ENCODE measurements at regions not wholly inside any gene's neighbourhood (a gene's known extent, or its start where the extent isn't known, plus 50 kb on each side); places are given as distances from the start of the nearest gene placed in this dataset.

DNA sequence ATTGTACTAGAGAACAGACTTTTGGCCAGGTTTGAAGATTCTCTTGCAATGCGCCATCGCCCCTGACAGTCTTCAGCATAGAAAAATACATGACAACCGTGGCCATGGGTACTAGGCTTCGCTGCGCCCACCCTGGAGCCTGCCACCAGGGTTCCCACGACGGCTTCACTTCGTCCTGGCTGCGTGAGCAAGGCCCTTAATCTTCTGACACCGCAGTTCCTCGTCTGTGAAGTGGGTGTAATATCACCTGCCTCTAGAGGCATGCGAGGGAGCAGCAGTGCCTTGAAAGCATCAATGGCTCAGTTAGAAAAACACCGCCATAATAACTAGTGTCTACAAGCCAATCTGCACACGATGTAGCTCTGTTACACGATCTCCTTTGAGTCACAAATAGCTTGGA is 175.2 kb upstream of the HS6ST1 start:
- DNase-seq (ENCODE audit: low read depth) = no peak

DNA sequence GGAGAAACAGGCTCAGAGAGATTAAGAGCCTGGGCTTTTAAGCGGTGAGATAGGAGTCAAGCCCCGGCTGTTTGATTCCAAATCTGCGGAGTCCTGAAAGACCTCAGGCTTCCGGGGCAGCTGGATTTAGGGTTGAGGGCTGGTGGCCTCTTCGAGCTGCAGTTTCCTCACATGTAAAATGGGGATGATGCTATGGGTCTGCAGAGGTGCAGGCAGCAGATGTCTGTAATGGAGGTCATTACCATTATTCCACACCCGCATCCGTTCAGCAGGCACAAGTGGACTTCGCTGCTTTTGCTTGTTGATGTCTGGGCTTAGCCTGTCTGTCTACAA is 175.6 kb upstream of the HS6ST1 start:
- no peak for DNase-seq (ENCODE audit: low read depth)

DNA sequence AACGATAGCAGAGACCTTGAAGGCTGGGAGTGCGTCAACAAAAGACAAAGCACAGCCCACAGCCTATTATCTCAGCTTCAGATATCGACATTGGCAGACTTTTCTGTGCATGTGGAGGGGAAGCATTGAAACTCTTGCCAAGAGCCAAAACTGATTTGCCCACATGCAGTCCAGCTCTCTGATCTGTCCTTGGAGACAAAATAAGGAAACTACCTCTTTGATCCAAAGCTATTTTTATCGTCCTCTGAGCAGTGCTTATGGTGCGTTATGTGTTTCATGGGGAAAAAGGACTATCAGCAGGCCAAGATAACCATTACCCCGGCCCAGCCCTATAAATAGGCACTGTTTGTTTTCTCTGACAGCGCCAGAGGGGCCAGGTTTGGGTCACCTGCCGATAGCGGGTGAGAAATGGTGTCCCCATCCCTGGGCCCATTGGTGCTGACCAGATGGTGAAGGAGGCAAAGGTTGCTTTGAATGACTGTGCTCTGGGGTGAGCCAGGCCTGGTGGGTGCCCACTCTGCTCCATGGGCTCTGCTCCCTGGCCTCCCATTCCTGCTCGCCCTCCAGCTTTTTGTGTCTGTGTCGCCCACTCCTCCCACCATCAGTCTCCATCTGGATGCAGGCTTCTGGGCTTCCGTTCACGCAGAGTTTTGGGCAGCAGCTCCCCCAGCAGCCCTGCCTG is 176.1 kb upstream of the HS6ST1 start:
- no peak for DNase-seq (ENCODE audit: low read depth)

DNA sequence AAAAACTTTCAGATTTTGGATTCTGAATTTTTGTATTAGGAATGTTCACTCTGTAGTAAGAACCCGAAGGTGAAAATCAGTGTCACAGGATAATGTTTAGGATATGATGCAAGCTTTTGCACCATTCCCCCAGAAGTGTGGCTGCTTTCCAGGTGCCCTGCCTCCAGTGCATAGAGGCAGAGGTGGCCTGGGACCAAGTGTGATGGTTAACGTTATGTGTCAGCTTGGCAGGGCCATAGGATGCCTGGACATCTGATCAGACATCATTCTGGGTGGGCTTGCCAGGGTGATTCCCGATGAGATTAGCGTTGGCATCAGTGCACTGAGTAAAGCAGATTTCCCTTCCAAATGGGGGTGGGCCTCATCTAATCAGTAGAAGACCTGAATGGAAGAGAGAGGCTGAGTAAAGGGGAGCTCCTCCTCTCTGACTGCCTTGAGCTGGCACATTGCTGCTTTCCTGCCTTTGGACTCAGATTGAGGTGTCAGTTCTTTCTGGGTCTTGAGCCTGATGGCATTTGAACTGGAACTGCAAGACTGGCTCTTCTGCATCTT is 177.4 kb upstream of the HS6ST1 start:
- DNase-seq (ENCODE audit: low read depth) = no peak

DNA sequence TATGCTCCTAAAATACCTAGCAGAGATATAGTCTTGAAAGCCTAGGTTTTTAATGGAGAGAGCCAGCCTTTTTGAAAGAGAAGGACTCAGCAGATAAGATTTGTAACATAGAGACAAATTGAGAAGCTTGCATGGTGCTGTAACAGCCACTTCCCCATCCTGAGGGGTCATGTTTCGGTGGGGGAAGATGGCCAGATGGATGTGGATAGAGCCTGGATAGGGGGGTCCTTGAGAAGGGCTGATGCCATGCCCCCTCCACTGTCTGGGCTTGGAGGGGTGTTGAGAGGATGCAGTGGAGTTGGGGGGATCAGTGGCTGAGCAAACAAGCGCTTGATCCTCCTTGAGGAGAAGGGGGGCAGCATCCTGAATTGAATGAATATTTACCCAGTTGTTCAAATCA is 178.0 kb upstream of the HS6ST1 start:
- no peak for DNase-seq (ENCODE audit: low read depth)

DNA sequence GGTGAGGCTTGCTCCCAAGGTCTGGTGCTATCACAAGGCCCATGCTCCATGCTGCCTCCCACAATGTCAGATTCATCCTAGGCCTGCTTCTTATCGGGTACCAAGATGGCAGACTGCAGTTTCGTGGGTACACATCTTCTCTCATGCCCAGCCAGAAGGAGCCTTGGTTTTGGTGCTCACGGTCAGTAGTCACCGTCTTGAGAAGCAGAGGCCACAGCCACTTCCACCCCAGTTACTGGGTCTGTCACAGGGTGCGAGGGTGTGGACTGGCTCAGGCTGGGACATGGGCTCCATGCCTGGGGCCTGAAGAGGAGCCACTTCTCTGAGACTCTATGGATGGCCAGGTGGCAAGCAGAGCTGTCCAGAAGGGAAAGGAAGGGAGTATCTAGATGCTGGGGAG is 178.8 kb upstream of the HS6ST1 start:
- no peak for DNase-seq (ENCODE audit: low read depth)

DNA sequence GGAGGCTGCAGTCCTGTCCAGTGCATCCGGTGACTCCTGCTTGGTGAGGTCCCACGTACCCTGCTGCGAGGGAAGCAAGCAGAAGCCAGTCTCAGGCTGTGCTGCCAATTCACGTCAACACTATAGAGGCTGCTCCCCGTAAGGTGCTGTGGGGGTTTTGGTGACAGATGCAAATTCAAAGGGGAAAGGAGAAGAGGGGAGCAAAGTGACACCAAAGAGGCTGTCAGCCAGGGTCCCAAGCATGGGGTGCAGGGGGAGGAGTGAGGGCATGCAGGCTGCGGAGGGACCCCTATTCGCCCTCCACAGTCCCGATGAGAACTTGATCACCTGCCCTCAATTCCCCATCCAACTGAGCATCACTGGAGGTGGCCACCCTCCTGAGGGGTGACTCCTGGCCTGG is 179.4 kb upstream of the HS6ST1 start:
- DNase-seq (ENCODE audit: low read depth) = no peak

DNA sequence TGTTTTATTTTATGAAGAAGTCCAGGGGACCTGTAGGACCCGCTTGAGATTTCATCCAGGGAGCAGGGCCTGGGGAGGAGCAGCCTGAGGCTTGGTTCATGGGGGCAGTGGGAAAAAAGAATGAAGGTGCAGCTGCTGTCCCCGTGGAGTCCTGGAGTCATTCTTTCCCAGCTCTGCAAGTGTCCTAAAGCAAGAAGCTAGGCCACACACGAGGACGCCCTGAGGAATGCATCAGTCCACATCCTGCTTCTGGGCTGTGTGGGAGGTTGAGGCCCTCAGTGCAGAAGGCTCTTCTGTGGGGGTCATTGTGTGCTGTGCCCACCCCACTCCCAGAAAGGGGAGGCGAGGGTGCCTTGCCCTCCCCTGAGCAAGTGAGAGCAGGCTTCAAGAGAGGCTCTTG is 179.9 kb upstream of the HS6ST1 start:
- no peak for DNase-seq (ENCODE audit: low read depth)

DNA sequence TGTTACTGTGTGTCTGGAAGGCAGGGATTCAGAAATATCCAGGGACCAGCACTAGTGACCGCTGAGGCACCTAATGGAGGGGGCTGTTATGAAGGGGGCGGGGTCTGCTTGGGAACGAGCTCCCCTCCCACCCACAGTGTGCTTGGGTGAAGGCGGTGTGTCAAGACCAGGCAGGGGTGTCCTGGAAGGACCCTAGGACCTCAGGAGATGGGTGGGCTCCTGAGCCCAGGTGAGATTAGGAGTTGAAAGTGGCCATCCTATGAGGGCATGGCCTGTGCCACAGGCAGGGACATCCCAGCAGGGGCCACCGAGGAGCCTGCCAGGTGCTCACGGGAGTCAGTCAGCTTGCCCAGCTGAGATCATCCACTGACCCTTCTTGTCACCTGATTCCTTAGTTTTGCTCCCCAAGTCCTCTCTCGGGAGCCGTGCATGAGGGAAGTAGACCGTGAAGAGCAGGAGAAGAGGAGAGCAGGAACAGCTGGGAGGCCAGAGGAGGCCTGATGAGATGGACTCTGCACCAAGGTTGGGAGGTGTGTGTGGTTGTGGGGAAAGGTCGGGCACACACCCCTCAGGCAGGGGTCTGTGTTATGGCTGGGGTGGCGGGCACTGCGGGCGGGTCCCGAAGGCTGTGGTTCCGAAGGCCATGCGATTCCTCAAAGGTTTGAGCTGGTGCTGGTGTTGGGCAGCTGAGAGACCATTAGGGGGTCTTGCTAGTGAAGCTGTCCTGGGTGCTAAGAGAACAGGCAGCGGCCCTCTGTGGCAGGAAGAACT is 180.9 kb upstream of the HS6ST1 start:
- no peak for DNase-seq (ENCODE audit: low read depth)

DNA sequence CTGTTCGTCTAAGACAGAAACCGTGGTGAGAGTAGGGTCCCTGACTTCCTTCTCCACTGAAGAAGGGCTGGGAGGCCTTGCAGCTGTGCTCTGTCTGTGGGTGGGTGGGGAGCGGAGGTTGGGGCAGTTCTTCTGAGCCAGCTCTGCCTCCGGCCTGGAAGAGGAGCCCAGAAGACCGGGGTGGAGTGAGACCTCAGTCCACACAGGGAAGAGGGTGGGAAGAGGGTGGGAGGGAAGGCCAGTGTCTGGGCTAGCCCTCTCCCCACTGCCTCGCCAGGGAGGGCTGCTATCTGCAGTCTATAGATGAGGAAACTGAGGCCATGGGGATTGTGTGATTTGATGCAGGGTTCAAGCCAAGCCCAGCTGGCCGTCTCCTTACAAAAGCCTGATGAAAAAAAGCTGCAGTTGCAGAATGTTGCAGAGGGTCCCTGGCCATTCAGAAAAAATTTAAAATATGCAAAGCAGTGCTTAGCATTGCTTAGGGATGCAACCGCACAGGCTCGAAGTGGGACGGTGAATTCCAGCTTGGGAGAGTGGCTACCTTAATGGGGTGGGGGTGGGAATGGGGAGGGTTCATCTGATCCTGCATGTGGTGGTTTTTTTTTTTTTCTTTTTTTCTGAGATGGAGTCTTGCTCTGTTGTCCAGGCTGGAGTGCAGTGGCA is 181.6 kb upstream of the HS6ST1 start:
- DNase-seq (ENCODE audit: low read depth) = no peak

DNA sequence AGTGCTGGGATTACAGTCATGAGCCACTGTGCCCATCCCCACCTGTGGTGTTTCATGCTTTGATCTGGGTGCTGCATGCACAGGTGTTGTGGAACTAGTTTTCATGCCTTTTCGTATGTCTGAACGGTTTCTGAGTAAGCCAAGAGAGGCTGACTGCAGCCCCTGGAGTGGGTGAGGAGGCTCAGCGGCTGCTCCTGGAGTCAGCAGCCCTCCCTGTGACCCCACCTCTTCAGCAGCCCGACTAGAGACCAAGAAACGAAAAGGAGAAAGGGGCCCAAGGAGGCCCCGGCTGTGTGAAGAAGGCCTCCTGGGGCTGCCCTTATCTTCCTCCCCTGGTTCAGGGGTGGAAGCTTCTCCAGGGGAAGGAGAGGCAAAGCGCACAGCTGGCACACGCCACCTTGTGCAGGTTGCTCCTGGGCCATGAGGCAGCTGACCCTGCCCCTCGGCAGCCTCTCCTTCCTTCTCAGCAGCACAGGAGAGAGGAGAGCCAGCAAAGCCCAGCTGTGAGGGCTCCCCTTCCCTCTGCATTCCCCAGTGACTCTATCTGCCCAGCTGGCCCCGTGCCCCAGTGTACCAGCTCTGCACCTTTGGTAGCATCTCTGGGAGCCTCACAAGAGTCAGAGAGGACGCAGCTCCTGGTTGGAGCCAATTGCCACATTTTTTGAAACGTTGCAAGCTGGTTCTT is 182.5 kb upstream of the HS6ST1 start:
- no peak for DNase-seq (ENCODE audit: low read depth)

DNA sequence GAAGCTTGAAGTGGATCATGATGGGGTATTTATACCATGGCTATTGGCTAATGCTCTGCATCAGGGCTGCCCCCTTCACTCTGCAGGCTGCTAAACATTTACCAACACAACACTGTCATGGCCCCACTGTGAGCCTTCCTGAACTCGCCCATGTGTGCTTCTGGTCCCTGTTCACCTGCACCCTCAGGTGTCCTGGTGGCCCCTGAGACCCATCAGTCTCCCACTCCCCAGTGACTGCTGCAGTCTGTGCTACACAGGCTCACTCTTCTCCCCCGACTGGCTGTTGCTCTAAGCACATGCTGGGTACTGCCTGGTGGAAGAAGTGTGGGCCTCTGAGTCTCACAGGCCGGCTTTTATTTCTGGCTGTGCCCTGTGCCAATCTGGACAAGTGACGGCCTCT is 183.0 kb upstream of the HS6ST1 start:
- no peak for DNase-seq (ENCODE audit: low read depth)

DNA sequence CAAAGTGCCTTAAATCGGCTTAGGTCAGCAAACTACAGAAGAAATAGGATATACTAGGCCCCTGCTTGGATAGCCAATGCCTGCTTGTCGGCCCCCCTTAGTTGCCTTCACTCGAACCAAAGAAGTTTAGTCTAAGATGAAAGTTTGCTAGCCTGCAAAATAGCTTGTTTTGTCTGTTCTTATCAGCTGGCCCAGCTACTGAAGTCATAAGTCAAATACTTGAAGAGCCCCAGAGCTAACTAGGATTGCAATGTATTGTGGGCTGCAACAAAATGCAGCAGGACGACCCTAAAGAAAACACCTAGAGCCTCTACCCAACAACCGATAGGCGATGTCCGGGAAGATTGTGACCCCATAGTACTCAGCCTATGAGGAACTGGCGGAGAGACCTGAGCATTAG is 183.5 kb upstream of the HS6ST1 start:
- DNase-seq (ENCODE audit: low read depth) = no peak

DNA sequence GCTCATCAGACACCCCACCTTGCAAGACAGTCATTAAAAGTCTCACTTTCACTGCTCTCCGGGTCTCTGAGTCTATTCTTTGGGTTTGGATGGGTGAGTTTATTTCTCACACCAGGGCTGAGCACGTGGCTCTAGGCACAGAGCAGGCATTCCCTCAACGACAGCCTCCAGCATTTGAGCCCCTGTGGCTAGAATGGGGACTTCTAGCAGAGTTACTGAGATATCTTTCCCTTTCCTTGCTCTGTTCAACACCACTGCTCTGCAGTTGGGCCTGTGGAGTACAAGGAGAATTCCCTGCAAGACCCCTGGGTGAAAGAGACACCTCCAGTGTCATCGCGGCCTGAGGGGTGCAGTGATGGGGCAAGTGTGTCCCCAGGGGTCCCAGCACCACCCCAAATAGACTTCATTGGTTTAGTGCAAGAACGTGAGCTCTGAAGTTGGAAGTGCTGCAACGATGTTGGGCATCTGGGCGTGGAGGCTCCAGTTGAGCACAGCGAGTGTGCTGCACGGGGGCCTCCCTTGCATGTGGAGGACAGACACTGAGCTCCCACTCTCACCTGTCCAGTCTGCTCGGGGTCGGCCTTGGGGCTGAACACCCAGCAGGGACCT is 184.1 kb upstream of the HS6ST1 start:
- no peak for DNase-seq (ENCODE audit: low read depth)

DNA sequence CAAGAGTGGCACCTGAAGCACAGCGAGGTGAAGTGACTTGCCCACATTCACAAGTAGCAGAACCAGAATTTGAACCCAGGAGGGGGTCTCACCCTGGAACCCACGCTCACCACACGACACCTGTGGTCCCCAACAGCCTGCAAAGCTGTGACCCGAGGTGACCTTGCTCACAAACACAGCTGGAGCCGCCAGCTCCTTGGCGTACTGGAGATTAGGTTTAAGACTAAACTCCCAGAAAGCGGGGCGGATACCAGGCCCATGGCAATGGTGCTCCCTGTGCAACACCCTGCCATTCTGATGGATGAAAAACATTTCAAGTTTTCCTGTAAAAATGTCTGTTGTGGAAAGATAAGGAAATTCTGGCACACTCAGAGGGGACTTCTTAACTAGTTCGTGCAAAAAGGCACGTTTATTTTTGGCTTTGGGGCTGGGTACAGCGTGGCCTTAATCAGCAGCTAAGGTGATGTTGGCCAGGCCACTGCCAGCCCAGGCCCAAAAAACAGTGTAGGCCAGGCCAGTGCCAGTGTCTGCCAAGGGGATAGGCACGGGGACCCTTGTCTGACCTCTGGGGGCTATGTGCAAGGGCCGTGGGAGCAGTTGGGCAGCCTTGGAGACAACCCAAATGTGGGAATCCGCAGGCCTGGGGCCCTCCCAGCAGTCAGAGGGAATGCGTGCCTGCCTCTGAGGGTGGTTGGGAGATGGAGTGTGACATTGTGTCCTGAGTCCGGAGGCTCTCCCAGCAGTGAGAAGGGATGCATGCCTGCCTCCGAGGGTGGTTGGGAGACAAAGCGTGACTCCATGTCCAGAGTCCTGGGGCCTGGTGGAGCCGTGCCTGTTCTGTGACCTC is 185.0 kb upstream of the HS6ST1 start:
- no peak for DNase-seq (ENCODE audit: low read depth)

DNA sequence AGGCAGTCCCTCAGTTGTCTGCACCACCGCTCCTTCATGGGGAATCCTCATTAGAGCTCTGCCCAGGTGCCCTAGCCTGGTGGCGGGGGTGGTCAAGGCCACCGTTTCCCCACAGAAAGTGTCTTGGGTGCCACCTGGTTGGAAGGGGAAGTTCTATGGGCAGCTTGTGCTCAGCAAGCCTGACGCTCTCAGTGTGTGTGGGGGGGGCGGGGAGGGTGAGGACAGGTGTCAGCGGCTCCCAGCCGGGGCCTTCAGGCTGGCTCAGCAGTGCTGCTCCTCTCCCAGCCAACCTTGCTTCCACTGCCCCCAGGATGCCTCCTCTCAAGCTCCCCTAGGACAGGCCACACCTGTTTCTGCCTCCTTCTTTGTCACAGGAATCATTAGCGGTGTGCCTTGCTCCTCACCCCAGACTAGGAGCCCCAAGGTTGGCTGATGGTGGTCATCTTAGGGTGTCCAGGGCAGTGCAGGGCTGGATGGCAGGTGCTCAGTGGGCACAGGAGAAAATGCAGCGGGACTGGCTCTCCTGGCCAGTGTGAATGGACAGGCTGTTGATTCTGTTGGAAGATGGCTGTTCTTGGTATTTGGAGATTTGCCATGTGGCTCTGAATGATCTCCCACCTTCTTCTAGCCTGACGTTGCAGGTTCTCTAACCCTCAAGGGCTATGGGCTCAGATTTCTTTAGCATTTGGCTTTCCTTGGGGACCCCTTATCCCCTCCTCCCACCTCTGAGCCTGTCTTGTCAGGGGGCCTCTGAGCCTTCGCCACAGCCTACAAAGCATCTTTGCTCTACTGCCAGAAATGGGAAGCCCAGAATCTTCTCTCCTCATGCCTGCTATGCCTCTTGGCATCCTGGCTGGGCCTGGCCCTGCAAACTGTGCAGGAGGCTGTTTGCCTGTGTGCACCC is 185.8 kb upstream of the HS6ST1 start:
- DNase-seq (ENCODE audit: low read depth) = no peak

DNA sequence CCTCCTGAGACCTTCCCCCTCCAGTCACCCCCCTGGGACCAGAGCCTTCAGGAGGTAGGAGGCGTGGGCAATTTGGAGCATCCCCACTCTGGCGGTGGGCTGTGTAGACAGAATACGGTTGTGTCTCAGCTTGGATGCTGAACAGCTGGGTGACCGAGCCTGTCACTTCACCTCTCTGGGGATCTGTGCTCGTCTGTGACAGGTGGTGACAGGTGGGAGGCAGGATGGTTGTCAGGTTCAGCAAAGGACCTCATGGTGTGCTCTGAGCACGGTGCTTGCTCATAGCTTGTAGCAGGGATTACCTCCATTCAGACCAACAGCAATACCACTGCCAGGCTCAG is 186.5 kb upstream of the HS6ST1 start:
- DNase-seq (ENCODE audit: low read depth) = no peak

DNA sequence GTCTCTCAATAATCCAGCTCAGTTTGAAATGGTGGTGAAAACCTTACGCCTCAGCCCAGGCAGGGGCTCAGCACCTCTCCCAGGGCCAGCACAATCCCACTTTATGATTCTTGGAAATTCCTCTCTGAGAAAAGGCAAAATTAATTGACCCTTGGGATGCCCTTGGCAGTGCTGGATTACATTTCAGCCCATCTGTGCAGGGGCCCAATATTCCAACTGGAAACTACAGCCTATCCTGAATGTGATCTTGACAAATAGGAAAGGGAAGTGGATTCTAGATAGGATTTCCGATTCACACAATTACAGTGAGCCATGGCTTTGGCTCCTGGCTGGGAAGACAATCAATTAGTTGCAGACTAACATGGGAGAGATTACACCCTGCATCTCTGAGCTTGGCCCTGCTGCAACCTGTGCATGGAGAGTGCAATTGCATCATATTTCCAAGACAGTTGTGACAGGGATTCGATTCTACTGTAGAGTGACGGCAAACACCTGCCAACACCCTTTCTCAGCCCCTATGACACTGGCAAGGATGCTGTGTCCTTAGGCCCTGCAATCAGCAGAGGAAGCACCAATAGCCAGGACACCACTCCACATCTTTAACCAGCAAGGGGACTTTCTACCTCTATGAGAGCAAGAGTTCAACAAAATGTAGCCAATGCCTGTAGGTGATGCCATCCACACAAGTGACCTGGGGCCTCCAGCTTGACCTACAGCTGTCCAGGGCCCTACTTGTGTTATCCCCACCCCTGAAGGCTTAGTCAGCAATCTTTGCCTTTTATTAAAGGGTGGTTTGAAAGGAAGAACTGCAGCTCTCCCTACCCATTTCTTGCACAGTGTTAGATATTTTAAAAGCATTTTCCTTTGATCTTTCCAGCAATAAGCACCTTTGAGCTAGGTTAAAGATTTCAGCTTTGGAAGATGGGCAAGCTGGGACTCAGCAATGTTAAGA is 187.2 kb upstream of the HS6ST1 start:
- DNase-seq (ENCODE audit: low read depth) = no peak

DNA sequence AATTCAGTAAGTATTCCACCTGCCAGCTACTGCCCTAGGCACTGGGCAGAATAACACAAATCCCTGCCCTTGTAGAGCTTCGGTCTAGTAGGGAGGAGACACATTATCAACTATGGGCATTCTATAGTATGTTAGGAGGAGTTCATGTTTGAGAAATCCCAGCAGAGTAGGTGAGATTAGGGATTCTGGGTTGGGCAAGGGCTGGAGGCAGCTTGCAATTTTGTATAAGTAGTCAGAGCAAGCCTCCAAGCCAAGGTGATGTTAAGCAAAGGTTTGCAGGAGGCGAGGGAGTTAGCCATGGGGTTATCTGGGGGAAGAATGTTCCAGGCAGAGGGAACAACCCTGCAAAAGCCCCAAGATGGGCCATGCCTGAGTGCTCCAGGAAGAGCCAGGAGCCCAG is 187.9 kb upstream of the HS6ST1 start:
- peak; percentile 21 for DNase-seq (ENCODE audit: low read depth)

All from amniotic epithelial cell (primary cell).